ENCODE measurements at regions not wholly inside any gene's neighbourhood (a gene's known extent, or its start where the extent isn't known, plus 50 kb on each side); places are given as distances from the start of the nearest gene placed in this dataset.

DNA sequence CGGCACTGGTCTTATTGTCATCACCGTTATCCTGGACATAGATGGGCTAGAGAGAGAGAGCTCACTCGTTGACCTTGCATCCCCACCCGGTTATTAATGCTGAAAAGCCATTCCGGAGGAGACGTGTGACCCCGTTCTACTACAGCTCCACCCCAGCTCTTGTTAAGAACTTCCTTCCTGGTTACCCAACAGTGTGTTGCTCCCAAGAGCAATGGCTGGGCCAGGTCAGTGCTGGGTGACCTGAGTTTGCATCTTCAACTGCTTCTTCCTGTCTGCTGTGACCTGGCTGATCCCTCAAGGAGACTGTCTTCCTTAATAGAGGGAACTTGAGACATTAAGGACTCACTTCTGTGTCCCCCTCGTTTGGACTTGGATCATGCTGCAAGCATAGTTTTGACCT lies 96.1 kb upstream of the SDK2 start:
- no peak overlapping the region for H3K4me2 ChIP-seq (ENCODE audit: low read length)
- TF ChIP-seq, protein P1, sequence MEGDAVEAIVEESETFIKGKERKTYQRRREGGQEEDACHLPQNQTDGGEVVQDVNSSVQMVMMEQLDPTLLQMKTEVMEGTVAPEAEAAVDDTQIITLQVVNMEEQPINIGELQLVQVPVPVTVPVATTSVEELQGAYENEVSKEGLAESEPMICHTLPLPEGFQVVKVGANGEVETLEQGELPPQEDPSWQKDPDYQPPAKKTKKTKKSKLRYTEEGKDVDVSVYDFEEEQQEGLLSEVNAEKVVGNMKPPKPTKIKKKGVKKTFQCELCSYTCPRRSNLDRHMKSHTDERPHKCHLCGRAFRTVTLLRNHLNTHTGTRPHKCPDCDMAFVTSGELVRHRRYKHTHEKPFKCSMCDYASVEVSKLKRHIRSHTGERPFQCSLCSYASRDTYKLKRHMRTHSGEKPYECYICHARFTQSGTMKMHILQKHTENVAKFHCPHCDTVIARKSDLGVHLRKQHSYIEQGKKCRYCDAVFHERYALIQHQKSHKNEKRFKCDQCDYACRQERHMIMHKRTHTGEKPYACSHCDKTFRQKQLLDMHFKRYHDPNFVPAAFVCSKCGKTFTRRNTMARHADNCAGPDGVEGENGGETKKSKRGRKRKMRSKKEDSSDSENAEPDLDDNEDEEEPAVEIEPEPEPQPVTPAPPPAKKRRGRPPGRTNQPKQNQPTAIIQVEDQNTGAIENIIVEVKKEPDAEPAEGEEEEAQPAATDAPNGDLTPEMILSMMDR (IDR thresholded peaks at IDR 0.05; ENCODE audit: low read depth, low read length) = no peak
- no peak for TF ChIP-seq EZH2phosphoT487 (IDR thresholded peaks at IDR 0.05; ENCODE audit: low read depth)
- no peak overlapping the region for H3K9ac ChIP-seq (ENCODE audit: low read length)
- no peak overlapping the region for H2AFZ ChIP-seq (ENCODE audit: low read depth, low read length)
- H3K4me3 ChIP-seq (ENCODE audit: low read length) = no peak overlapping the region
- H3K4me1 ChIP-seq (ENCODE audit: low read length) = no peaks in the 10 kb centered on the region
- peaks cover 12% of the 10 kb centered on the region for H3K27me3 ChIP-seq (ENCODE audit: low read depth, low read length)
- no peaks in the 10 kb centered on the region for H4K20me1 ChIP-seq (ENCODE audit: insufficient read depth, low read length)
- no peak overlapping the region for H3K27ac ChIP-seq (ENCODE audit: low read length)
- H3K79me2 ChIP-seq (ENCODE audit: low read length) = no peaks in the 10 kb centered on the region
- H3K36me3 ChIP-seq (replicated peaks; ENCODE audit: low read depth, low read length) = no peaks in the 10 kb centered on the region
- no peaks in the 10 kb centered on the region for H3K9me3 ChIP-seq (ENCODE audit: insufficient read depth, low read length)

GRCh38 chr17:73742948-73743381 lies 98.7 kb upstream of the SDK2 start:
- TF ChIP-seq, protein P1 (IDR thresholded peaks at IDR 0.05; ENCODE audit: low read depth, low read length) = no peak
- no peak for TF ChIP-seq EZH2phosphoT487 (IDR thresholded peaks at IDR 0.05; ENCODE audit: low read depth)
- Histone ChIP-seq H3K36me3 (replicated peaks; ENCODE audit: low read depth, low read length) (no peaks in the 10 kb centered on the region), H3K27me3 (ENCODE audit: low read depth, low read length) (peaks cover 13% of the 10 kb centered on the region), H3K4me1 (ENCODE audit: low read length) (no peaks in the 10 kb centered on the region), H4K20me1 (ENCODE audit: insufficient read depth, low read length) (no peaks in the 10 kb centered on the region), H2AFZ (ENCODE audit: low read depth, low read length) (no peak overlapping the region), H3K9me3 (ENCODE audit: insufficient read depth, low read length) (no peaks in the 10 kb centered on the region), H3K27ac (ENCODE audit: low read length) (no peak overlapping the region), H3K4me3 (ENCODE audit: low read length) (no peak overlapping the region), H3K9ac (ENCODE audit: low read length) (no peak overlapping the region), H3K79me2 (ENCODE audit: low read length) (no peaks in the 10 kb centered on the region), H3K4me2 (ENCODE audit: low read length) (no peak overlapping the region)

DNA sequence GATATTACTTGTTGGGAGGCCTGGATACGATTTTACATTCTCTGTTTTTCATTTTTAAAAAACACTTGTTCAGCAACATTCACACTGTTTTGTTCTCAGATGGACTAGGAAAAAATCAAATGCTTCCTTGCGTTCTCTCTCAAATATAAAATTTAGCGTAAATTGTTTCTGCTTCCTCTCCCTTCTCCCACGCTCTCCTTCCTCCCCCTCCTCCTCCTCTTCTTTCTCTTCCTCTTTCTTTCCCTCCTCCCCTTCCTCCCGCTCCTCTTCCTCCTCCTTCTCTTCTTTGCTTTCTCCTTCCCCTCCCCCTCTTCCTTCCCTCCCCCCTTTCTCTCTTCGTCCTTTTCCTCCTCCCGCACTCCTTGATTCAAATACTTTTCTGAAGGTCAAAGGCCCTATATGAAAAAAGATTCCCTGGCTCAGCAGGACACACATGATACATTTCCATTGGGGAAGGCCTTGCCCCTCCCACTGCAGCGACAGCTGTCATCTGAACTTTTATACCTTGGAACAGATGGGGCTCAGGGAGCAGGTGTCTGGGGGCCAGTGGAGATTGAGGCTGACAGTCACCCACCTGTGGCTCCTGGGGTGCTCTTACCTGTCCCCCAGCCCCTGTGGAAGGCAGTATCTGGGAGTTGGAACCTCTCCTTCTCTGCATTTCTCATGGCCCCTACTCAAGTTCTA lies 99.4 kb upstream of the SDK2 start:
- Histone ChIP-seq H3K9ac (ENCODE audit: low read length) (no peak overlapping the region), H3K27me3 (ENCODE audit: low read depth, low read length) (peaks cover 13% of the 10 kb centered on the region), H3K79me2 (ENCODE audit: low read length) (no peaks in the 10 kb centered on the region), H3K4me2 (ENCODE audit: low read length) (no peak overlapping the region), H2AFZ (ENCODE audit: low read depth, low read length) (no peak overlapping the region), H3K4me3 (ENCODE audit: low read length) (no peak overlapping the region), H4K20me1 (ENCODE audit: insufficient read depth, low read length) (no peaks in the 10 kb centered on the region), H3K9me3 (ENCODE audit: insufficient read depth, low read length) (no peaks in the 10 kb centered on the region), H3K4me1 (ENCODE audit: low read length) (no peaks in the 10 kb centered on the region), H3K36me3 (replicated peaks; ENCODE audit: low read depth, low read length) (no peaks in the 10 kb centered on the region), H3K27ac (ENCODE audit: low read length) (no peak overlapping the region)
- TF ChIP-seq, protein P1 (IDR thresholded peaks at IDR 0.05; ENCODE audit: low read depth, low read length) = no peak
- TF ChIP-seq EZH2phosphoT487 (IDR thresholded peaks at IDR 0.05; ENCODE audit: low read depth) = no peak

- Histone ChIP-seq H3K27me3 (ENCODE audit: low read depth, low read length) (peaks cover 6% of the 10 kb centered on the region), H3K4me2 (ENCODE audit: low read length) (no peak overlapping the region), H2AFZ (ENCODE audit: low read depth, low read length) (no peak overlapping the region), H3K79me2 (ENCODE audit: low read length) (no peaks in the 10 kb centered on the region), H3K36me3 (replicated peaks; ENCODE audit: low read depth, low read length) (no peaks in the 10 kb centered on the region), H3K4me1 (ENCODE audit: low read length) (no peaks in the 10 kb centered on the region), H3K9ac (ENCODE audit: low read length) (no peak overlapping the region), H3K27ac (ENCODE audit: low read length) (no peak overlapping the region), H4K20me1 (ENCODE audit: insufficient read depth, low read length) (no peaks in the 10 kb centered on the region), H3K9me3 (ENCODE audit: insufficient read depth, low read length) (no peaks in the 10 kb centered on the region), H3K4me3 (ENCODE audit: low read length) (no peak overlapping the region)
- TF ChIP-seq EZH2phosphoT487 (IDR thresholded peaks at IDR 0.05; ENCODE audit: low read depth) = no peak
- TF ChIP-seq, protein P1 (IDR thresholded peaks at IDR 0.05; ENCODE audit: low read depth, low read length) = no peak
Measured at GRCh38 chr17:73744411-73744810, 100.2 kb upstream of the SDK2 start.

Data from OCI-LY3 (cell line).